ENCODE measurements at regions not wholly inside any gene's neighbourhood (a gene's known extent, or its start where the extent isn't known, plus 50 kb on each side); places are given as distances from the start of the nearest gene placed in this dataset.

DNA sequence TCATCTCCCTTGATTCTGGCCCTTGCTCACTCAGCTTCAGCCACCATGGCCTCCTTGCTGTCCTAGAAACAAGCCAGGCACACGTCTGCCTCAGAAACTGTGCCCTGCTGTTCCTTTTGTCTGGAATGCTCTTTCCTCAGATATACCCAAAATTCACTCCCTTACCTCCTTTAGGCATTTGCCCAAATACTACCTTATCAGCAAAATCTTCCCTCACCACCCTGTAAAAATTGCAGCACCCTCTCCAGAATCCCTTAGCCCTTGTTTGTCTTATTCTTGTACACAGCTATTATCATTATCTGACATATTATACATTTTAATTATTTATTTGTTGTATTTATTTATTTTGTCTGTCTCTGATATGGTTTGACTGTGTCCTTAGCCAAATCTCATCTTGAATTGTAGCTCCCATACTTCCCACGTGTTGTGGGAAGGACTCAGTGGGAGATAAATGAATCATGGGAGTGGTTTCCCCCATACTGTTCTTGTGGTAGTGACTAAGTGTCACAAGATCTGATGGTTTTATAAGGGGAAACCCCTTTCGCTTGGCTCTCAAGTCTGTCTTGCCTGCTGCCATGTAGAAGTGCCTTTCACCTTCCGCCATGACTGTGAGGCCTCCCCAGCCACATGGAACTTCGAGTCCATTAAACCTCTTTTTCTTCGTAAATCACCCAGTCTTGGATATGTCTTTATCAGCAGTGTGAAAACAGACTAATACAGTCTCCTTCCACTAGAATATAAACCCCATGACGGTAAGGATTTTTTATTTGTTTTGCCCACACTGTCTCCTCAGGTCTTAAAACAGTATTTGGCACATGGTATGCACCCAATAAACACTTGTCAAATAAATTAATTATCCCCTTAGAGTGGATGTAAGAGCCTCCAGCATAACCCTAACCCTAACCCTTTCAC, 60.0 kb upstream of the STT3B start:
- peak in 2 of 5 experiments; percentile 24 to 40 for DNase-seq

GRCh38 chr3:31476209-31476608, 56.5 kb upstream of the STT3B start:
- DNase-seq, result no peak

- no peak for DNase-seq
Observed at GRCh38 chr3:31479431-31479830, 53.3 kb upstream of the STT3B start.

GRCh38 chr3:31481697-31482096, 51.0 kb upstream of the STT3B start:
- DNase-seq, result no peak

GRCh38 chr3:31482493-31483200, 50.1 kb upstream of the STT3B start:
- no peak for DNase-seq

All from T-helper 2 cell (primary cell).